IMR-90 (cell line): ENCODE measurements at regions not wholly inside any gene's neighbourhood (a gene's known extent, or its start where the extent isn't known, plus 50 kb on each side); places are given as distances from the start of the nearest gene placed in this dataset.

Experiments used
- ATAC-seq: fragments of 200-7000 bp; cut with Tn5 transposase; 2 replicates; pipeline ENCODE4 v1.9.1; 2020; ENCODE audit warnings: low read depth, mild to moderate bottlenecking, moderate library complexity
- BruUV-seq: library from RNA; stranded (reverse); fragments of 400-500 nt; replicated peaks from 2 replicates; lab custom pipeline; 2021; lab: Mats Ljungman, UMichigan
- CTCF ChIA-PET: fragments of 300-600 bp; formaldehyde crosslinking; extraction: SDS; loops from one replicate; lab custom pipeline; 2021; ENCODE audit warnings: antibody characterized with exemption; lab: Yijun Ruan, JAX
- POLR2A ChIA-PET: fragments of 300-600 bp; sonication (Branson Sonifier 250); formaldehyde crosslinking; loops from one replicate; lab custom pipeline; 2022; ENCODE audit warnings: antibody characterized with exemption; ENCODE audit not compliant: unreplicated experiment; lab: Charles Lee
- DNase-seq: peaks from one replicate; pipeline ENCODE4 v3.0.0; 2013
- H2AFZ ChIP-seq: replicated peaks from 2 replicates; pipeline ENCODE3; 2013; ENCODE audit warnings: low read length, mild to moderate bottlenecking; ENCODE audit not compliant: poor library complexity
- H2AK5ac ChIP-seq: 2 replicates; pipeline ENCODE4 v1.6.1; 2013; ENCODE audit warnings: low read depth, low read length, inconsistent platforms
- H2AK9ac ChIP-seq: replicated peaks from 2 replicates; pipeline ENCODE3; 2013; ENCODE audit warnings: mild to moderate bottlenecking, low read depth, low read length, moderate library complexity; ENCODE audit not compliant: poor library complexity
- H2BK120ac ChIP-seq: 2 replicates; pipeline ENCODE4 v1.6.1; 2013; ENCODE audit warnings: low read depth, low read length, inconsistent platforms
- H2BK15ac ChIP-seq: 3 replicates; pipeline ENCODE4 v1.6.1; 2013; ENCODE audit warnings: low read depth, low read length, inconsistent platforms
- H2BK20ac ChIP-seq: 2 replicates; pipeline ENCODE4 v1.6.1; 2013; ENCODE audit warnings: low read depth, mild to moderate bottlenecking, inconsistent platforms, low read length, moderate library complexity
- H2BK5ac ChIP-seq: 2 replicates; pipeline ENCODE4 v1.6.1; 2013; ENCODE audit warnings: mild to moderate bottlenecking, low read depth, low read length, inconsistent platforms; ENCODE audit not compliant: poor library complexity, severe bottlenecking
- H3K14ac ChIP-seq: replicated peaks from 2 replicates; pipeline ENCODE4 v1.6.1; 2013; ENCODE audit warnings: low read depth, low read length, inconsistent platforms
- H3K18ac ChIP-seq: 2 replicates; pipeline ENCODE4 v1.6.1; 2013; ENCODE audit warnings: low read depth, low read length, control low read depth
- H3K23ac ChIP-seq: 2 replicates; pipeline ENCODE4 v1.6.1; 2013; ENCODE audit warnings: low read depth, low read length, inconsistent platforms
- H3K27ac ChIP-seq: 2 replicates; pipeline ENCODE4 v1.5.1; 2013; ENCODE audit warnings: mild to moderate bottlenecking, control low read depth, low read length; ENCODE audit not compliant: insufficient read depth
- H3K27me3 ChIP-seq: 2 replicates; pipeline ENCODE4 v1.6.1; 2013; ENCODE audit warnings: low read length; ENCODE audit not compliant: control insufficient read depth, insufficient read depth
- H3K36me3 ChIP-seq: 2 replicates; pipeline ENCODE4 v1.6.1; 2013; ENCODE audit warnings: low read length, mixed read lengths; ENCODE audit not compliant: control insufficient read depth, insufficient read depth
- H3K4ac ChIP-seq: 2 replicates; pipeline ENCODE4 v1.6.1; 2013; ENCODE audit warnings: low read depth, low read length, inconsistent platforms
- H3K4me1 ChIP-seq: 2 replicates; pipeline ENCODE4 v1.6.1; 2013; ENCODE audit warnings: low read length, mixed read lengths; ENCODE audit not compliant: control insufficient read depth, insufficient read depth
- H3K4me2 ChIP-seq: 2 replicates; pipeline ENCODE4 v1.6.1; 2013; ENCODE audit warnings: low read depth, mild to moderate bottlenecking, control low read depth, low read length, moderate library complexity
- H3K4me3 ChIP-seq: 2 replicates; pipeline ENCODE4 v1.5.1; 2013; ENCODE audit warnings: low read depth, mild to moderate bottlenecking, control low read depth, low read length, moderate library complexity; ENCODE audit not compliant: insufficient read depth
- H3K56ac ChIP-seq: 2 replicates; pipeline ENCODE4 v1.6.1; 2013; ENCODE audit warnings: low read length, inconsistent platforms; ENCODE audit not compliant: insufficient read depth; ENCODE audit errors: extremely low read depth
- H3K79me1 ChIP-seq, 2 experiments: 2 replicates each; pipeline ENCODE4 v1.6.1; 2013; ENCODE audit warnings: low read length in 2 of 2, inconsistent platforms in 1 of 2, low read depth in 1 of 2
- H3K9ac ChIP-seq: 2 replicates; pipeline ENCODE4 v1.6.1; 2013; ENCODE audit warnings: low read depth, low read length, control low read depth
- H3K9me1 ChIP-seq: 2 replicates; pipeline ENCODE4 v1.6.1; 2013; ENCODE audit warnings: low read length, inconsistent platforms; ENCODE audit not compliant: insufficient read depth
- H3K9me3 ChIP-seq: 2 replicates; pipeline ENCODE4 v1.6.1; 2013; ENCODE audit warnings: low read length; ENCODE audit not compliant: control insufficient read depth, insufficient read depth
- H4K20me1 ChIP-seq: 2 replicates; pipeline ENCODE4 v1.6.1; 2013; ENCODE audit warnings: low read length, inconsistent platforms; ENCODE audit not compliant: insufficient read depth
- H4K5ac ChIP-seq: 2 replicates; pipeline ENCODE4 v1.6.1; 2013; ENCODE audit warnings: mild to moderate bottlenecking, low read depth, low read length, control low read depth
- H4K8ac ChIP-seq, 2 experiments: 2 replicates each; pipeline ENCODE4 v1.6.1; 2013; ENCODE audit warnings: low read depth in 2 of 2, low read length in 2 of 2, control low read depth in 1 of 2, inconsistent platforms in 1 of 2
- H4K91ac ChIP-seq: 2 replicates; pipeline ENCODE4 v1.6.1; 2013; ENCODE audit warnings: low read depth, low read length, inconsistent platforms; ENCODE audit not compliant: insufficient read depth
- CTCF ChIP-seq: conservative IDR thresholded peaks from 2 replicates; pipeline ENCODE4 v1.5.1; 2012; ENCODE audit warnings: mild to moderate bottlenecking, low read depth, low read length, improper control_type of control experiment
- ELK1 ChIP-seq: fragments of 150-350 bp; IDR thresholded peaks from 2 replicates; pipeline ENCODE4 v1.6.1; 2016; ENCODE audit warnings: low read depth, mild to moderate bottlenecking, low read length, moderate library complexity, borderline replicate concordance
- FOS ChIP-seq: fragments of 150-350 bp; IDR thresholded peaks from 2 replicates; pipeline ENCODE4 v1.6.1; 2016; ENCODE audit warnings: low read depth, low read length
- MAFK ChIP-seq: IDR thresholded peaks from 2 replicates; pipeline ENCODE4 v1.6.1; 2012; ENCODE audit warnings: low read depth, low read length, improper control_type of control experiment
- MXI1 ChIP-seq: IDR thresholded peaks from 2 replicates; pipeline ENCODE4 v1.6.1; 2012; ENCODE audit warnings: low read depth, mild to moderate bottlenecking, low read length, moderate library complexity, borderline replicate concordance
- NFE2L2 ChIP-seq: fragments of 150-350 bp; IDR thresholded peaks from 2 replicates; pipeline ENCODE4 v1.6.1; 2016; ENCODE audit warnings: low read depth, mild to moderate bottlenecking, low read length
- POLR2A ChIP-seq: IDR thresholded peaks from 2 replicates; pipeline ENCODE4 v1.6.1; 2012; ENCODE audit warnings: mild to moderate bottlenecking, low read depth, low read length
- RAD21 ChIP-seq: IDR thresholded peaks from 2 replicates; pipeline ENCODE4 v1.6.1; 2012; ENCODE audit warnings: low read length, improper control_type of control experiment
- RCOR1 ChIP-seq: IDR thresholded peaks from 2 replicates; pipeline ENCODE4 v1.6.1; 2012; ENCODE audit warnings: mild to moderate bottlenecking, low read length, improper control_type of control experiment; ENCODE audit not compliant: insufficient replicate concordance
- SMC3 ChIP-seq: fragments of 150-350 bp; IDR thresholded peaks from 2 replicates; pipeline ENCODE4 v1.6.1; 2016; ENCODE audit warnings: low read depth, mild to moderate bottlenecking, antibody characterized with exemption, low read length, moderate library complexity
- USF2 ChIP-seq: fragments of 150-350 bp; IDR thresholded peaks from 2 replicates; pipeline ENCODE4 v1.6.1; 2017; ENCODE audit warnings: mild to moderate bottlenecking, antibody characterized with exemption, low read length, low read depth
- whole genome bisulfite sequencing, 2 experiments: methylation state at CpG; one replicate each; pipeline versions ENCODE4 v1.1.5 to v1.1.7; 2013; ENCODE audit warnings: missing lambda C conversion rate in 2 of 2; ENCODE audit not compliant: insufficient read length in 1 of 2; ENCODE audit errors: extremely low coverage in 2 of 2; 5-methylcytosine and 5-hydroxymethylcytosine counted together
- dilution Hi-C: fragments of 300-500 bp; cut with HindIII; formaldehyde crosslinking; loops from one replicate; pipeline ENCODE4 v1.14.3; 2018; ENCODE audit warnings: low sequenced_read_pairs; ENCODE audit not compliant: unreplicated experiment
- in situ Hi-C: fragments of 300-500 bp; cut with MboI; formaldehyde crosslinking; loops from 3 replicates; pipeline ENCODE4 v1.14.3; 2019; ENCODE audit warnings: low sequenced_read_pairs, inconsistent platforms, mixed read lengths
- intact Hi-C: fragments of 100-400 bp; cut with micrococcal nuclease; formaldehyde crosslinking; loops from 2 replicates; pipeline ENCODE4 v1.10.0; 2022

DNA sequence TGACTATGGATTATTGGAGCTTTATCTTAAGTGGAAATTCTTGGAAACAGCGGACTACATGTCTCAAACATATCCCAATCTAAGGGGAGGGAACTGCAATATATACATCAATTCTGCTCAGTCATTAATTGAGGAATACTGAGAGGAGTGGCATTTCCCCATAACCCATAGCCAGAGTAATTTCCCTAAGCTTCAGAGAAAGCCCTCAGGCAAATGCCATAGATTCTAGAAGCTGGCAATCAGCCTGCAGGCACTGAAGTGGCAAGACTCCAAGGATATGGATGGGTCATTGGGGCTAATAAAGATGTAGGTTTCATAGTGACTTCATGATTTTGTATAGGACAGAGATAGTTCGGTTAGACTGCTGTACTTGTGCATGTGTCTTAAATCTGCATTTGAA is 1960.5 kb upstream of the PIK3C3 start:
- Histone ChIP-seq H2BK15ac (no peak overlapping the region), H3K23ac (no peak overlapping the region), H3K4ac (no peak overlapping the region), H4K8ac (no peak overlapping the region), H4K5ac (no peak overlapping the region), H2BK20ac (no peak overlapping the region), H3K18ac (no peak overlapping the region), H3K27me3 (no peaks in the 10 kb centered on the region), H2AK9ac (no peak overlapping the region), H3K9ac (no peak overlapping the region), H3K4me1 (no peaks in the 10 kb centered on the region), H3K4me2 (no peak overlapping the region), H4K20me1 (no peaks in the 10 kb centered on the region), H3K9me3 (no peaks in the 10 kb centered on the region), H3K79me1 (no peaks in the 10 kb centered on the region), H2AK5ac (no peak overlapping the region), H3K14ac (no peak overlapping the region), H4K91ac (no peak overlapping the region), H2BK120ac (no peak overlapping the region), H3K9me1 (no peaks in the 10 kb centered on the region), H2BK5ac (no peak overlapping the region), H3K36me3 (no peaks in the 10 kb centered on the region), H2AFZ (no peak overlapping the region), H3K27ac (no peak overlapping the region), H3K4me3 (no peak overlapping the region), H3K56ac (no peak overlapping the region)
- CTCF ChIA-PET: no interaction called here
- TF ChIP-seq ELK1 (no peak), POLR2A (no peak), MAFK (no peak), CTCF (no peak), RCOR1 (no peak), NFE2L2 (no peak), USF2 (no peak), MXI1 (no peak), SMC3 (no peak), FOS (no peak), RAD21 (no peak)
- DNase-seq (no peak), ATAC-seq (no peak)
- intact Hi-C loops (no loop called here), dilution Hi-C loops (no loop called here), in situ Hi-C loops (no loop called here)
- BruUV-seq: no TSS peak
- POLR2A ChIA-PET: no interaction called here
- WGBS, 2 experiments: no CpG with 5 or more reads among the region's 2 CpGs
